GM10266 (cell line): ENCODE measurements at regions not wholly inside any gene's neighbourhood (a gene's known extent, or its start where the extent isn't known, plus 50 kb on each side); places are given as distances from the start of the nearest gene placed in this dataset.

ENCODE experiments used
- DNase-seq: peaks from one replicate; pipeline ENCODE4 v3.0.0; 2012; ENCODE audit errors: extremely low spot score
- TF ChIP-seq, protein P1 (sequence below): IDR thresholded peaks from 2 replicates; pipeline ENCODE4 v1.5.1; 2012; ENCODE audit warnings: mild to moderate bottlenecking, low read depth; ENCODE audit not compliant: control insufficient read depth, insufficient read depth; ENCODE audit errors: missing control alignments

DNA sequence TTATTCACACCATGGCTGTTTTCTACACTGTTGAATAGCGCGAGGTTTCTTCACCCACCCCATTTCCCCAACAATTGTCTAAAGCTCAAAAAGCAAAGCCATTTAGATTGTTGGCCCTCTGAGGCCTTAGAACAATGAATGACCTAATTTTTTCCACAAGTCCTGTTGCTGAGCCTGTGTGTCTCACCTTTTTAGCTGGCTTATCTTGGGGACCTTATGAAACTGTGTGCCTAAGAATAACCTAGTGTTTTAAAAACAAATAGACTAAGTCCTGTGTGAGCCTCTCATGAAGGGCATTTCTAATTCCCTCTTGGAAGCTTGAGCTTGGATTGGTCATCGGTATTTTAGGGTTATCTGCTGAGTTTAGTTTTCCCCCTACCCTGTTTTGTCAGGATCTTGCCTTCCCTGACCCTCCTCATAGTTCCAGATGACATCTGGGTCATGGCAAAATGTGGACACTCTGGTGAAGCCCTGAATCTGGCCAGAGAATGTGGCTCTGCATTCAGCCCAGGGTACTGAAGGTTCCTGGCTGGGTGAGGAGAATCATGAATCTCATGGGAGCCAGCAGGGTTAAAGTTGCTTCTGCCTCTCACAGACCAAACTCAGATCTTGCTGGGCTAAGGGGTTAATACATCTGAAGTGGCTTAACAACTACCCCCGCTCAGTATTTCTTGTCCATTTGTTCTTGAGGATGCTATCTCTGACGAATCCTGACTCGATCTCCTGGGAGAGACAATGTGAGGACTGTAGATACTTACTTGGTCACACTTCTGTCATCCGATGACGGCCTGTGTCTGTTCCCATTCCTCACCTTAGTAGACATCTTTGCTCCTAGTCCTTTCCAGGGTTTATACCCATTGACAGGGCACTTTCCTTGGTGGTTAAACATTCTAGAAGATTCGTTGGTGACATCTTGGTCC lies 104.2 kb upstream of the MAP4K3 start:
- no peak for DNase-seq
- TF ChIP-seq, protein P1, sequence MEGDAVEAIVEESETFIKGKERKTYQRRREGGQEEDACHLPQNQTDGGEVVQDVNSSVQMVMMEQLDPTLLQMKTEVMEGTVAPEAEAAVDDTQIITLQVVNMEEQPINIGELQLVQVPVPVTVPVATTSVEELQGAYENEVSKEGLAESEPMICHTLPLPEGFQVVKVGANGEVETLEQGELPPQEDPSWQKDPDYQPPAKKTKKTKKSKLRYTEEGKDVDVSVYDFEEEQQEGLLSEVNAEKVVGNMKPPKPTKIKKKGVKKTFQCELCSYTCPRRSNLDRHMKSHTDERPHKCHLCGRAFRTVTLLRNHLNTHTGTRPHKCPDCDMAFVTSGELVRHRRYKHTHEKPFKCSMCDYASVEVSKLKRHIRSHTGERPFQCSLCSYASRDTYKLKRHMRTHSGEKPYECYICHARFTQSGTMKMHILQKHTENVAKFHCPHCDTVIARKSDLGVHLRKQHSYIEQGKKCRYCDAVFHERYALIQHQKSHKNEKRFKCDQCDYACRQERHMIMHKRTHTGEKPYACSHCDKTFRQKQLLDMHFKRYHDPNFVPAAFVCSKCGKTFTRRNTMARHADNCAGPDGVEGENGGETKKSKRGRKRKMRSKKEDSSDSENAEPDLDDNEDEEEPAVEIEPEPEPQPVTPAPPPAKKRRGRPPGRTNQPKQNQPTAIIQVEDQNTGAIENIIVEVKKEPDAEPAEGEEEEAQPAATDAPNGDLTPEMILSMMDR: no peak

DNA sequence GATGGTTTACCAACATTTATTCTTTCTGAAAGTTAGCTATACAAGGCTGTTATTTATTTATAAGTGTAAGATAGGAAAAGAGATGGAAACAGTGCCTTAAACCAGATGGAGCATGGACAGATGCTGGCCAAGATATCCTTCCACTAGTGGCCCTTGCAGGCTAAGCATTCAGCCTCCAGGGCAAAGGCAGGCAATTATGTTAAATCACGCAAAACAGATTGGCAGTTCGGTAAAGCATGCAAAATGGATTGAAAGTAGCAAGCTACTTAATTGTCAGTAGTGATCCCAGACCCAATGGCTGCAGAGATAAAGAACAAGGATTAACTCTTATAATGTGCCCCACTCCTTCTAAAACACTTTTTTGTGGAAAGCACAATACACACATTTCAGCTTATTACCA lies 105.4 kb upstream of the MAP4K3 start:
- no peak for DNase-seq
- TF ChIP-seq, protein P1: no peak

DNA sequence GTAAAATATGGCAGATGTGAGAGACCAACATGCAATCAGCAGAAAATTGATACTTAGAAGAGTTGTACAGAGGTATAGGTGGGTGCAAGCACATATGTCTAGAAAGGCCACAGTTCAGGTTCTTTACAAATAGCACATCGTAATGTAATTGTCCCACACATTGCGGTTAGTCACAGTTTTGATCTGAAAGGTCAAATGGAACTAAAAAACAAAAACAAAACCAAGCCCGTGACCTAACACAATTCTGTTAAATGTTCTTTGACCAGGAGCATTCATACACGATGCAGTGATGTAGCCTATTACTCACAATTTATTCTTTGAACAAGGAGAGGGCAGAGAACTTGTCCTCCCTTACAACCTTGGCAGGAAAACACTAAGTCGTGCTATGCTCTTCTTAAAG lies 108.9 kb upstream of the MAP4K3 start:
- no peak for DNase-seq
- TF ChIP-seq, protein P1: no peak

DNA sequence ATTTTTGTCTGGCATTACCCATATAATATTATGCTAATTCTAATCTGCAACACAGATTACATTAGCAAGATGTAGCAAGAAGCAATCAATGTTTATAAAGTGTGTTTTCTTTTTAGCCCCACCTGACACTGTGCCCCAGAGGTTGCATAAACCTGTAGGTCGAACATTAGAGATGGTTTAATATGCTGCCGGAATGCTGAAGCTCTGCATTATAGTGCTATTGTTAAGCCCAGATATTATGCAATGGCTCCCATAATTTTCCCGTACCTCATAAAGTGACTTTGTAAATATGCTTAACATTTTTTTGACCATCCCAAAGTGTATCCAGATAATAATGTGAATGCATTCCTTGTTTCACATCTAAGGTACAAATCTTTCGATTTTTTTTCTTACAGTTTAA lies 109.3 kb upstream of the MAP4K3 start:
- TF ChIP-seq, protein P1: no peak
- no peak for DNase-seq

DNA sequence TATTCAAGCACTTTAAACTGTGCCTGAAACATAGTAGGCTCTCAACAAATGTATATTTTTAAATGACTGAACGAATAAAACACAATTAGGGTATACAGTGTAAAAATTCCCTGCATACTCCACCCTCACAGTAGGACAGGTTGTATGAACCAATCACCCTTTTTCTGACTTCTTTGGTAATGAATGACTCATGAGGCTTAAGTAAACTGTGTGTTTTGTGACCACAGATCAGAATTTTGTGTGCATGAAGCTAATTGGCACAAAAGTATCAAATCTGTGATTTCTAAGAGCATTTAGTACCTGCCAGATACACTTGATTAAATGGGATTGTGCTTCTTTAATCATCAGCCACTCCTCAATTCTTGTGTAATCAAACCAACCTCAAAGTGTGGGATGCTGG lies 109.9 kb upstream of the MAP4K3 start:
- TF ChIP-seq, protein P1: no peak
- DNase-seq: no peak

DNA sequence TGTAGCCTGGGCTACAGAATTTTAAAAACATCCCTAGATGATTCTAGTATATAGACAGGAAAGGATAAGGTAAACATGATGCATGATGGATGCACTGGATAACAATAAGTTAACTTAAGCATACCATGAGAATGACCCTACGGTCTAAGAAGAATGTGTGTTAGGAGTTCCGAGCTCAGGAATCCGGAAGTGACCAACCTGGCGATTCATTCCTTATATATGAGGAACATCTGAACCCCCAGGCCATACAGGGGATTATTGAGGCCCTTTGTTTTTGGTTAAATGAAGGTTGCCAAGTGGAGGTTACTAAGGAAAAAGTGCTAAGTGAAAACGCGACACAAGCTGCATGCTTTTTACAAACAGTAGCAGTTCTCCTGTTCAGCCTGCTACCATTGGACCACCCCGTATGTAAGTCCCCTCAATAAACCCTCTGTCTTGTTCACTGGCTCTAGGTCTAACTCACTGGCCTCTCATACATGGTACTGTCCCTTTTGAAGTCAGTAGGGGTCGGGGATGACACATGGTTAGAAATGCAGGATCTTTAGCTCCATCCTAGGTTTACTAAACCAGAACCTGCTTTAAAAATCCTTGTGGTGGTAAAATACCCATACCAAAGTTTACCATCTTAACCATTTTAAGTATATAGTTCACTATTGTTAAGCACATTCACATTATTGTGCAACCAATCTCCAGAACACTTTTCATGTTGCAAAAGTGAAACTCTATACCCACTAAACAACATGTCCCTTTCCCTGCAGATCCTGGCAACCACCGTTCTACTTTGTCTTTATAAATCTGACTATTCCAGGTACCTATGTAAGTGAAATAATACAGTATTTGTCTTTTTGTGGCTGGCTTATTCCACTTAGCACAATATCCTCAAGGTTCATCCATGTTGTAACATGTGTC lies 111.0 kb upstream of the MAP4K3 start:
- no peak for DNase-seq
- TF ChIP-seq, protein P1: no peak
